Effector memory CD4-positive, alpha-beta T cell (primary cell): ENCODE measurements at regions not wholly inside any gene's neighbourhood (a gene's known extent, or its start where the extent isn't known, plus 50 kb on each side); places are given as distances from the start of the nearest gene placed in this dataset.
"Not testable (repeated sequence)": the region's sequence is repeated elsewhere in the genome, so short reads cannot be mapped to it uniquely, and the experiment has no call there.

ENCODE experiments used
- DNase-seq, 3 donors: peaks; one replicate each; pipeline ENCODE4 v3.0.0-alpha.2; 2020
- H3K27ac ChIP-seq: 2 replicates; pipeline ENCODE4 v1.7.0; 2013; ENCODE audit warnings: mild to moderate bottlenecking, low read length, moderate library complexity; ENCODE audit not compliant: insufficient read depth, poor library complexity, severe bottlenecking
- H3K27me3 ChIP-seq: replicated peaks from 2 replicates; pipeline ENCODE4 v1.7.0; 2013; ENCODE audit warnings: mild to moderate bottlenecking, low read length; ENCODE audit not compliant: insufficient read depth, control insufficient read depth, poor library complexity, severe bottlenecking
- H3K36me3 ChIP-seq: 2 replicates; pipeline ENCODE4 v1.7.0; 2013; ENCODE audit warnings: mild to moderate bottlenecking, low read length, moderate library complexity; ENCODE audit not compliant: control insufficient read depth, insufficient read depth
- H3K4me1 ChIP-seq: 2 replicates; pipeline ENCODE4 v1.7.0; 2013; ENCODE audit warnings: low read length, mild to moderate bottlenecking; ENCODE audit not compliant: control insufficient read depth, insufficient read depth, poor library complexity, severe bottlenecking
- H3K4me3 ChIP-seq: 2 replicates; pipeline ENCODE4 v1.7.0; 2013; ENCODE audit warnings: low read length, low read depth, mild to moderate bottlenecking; ENCODE audit not compliant: insufficient read depth, poor library complexity, severe bottlenecking
- H3K9me3 ChIP-seq: 2 replicates; pipeline ENCODE4 v1.7.0; 2013; ENCODE audit warnings: mild to moderate bottlenecking, low read length, moderate library complexity; ENCODE audit not compliant: control insufficient read depth

GRCh38 chr1:239106689-239107088, 279.7 kb upstream of the CHRM3 start:
- not testable (repeated sequence) for H3K4me3 ChIP-seq, DNase-seq, H3K27ac ChIP-seq, H3K4me1 ChIP-seq, H3K27me3 ChIP-seq, H3K9me3 ChIP-seq, H3K36me3 ChIP-seq

- Histone ChIP-seq H3K4me3 (no peak overlapping the region), H3K27ac (no peak overlapping the region), H3K27me3 (no peaks in the 10 kb centered on the region), H3K9me3 (no peaks in the 10 kb centered on the region), H3K36me3 (no peaks in the 10 kb centered on the region), H3K4me1 (no peaks in the 10 kb centered on the region)
- no peak for DNase-seq
These were observed 287.8 kb upstream of the CHRM3 start for GRCh38 chr1:239098400-239099037.

- Histone ChIP-seq H3K36me3 (no peaks in the 10 kb centered on the region), H3K27me3 (no peaks in the 10 kb centered on the region), H3K9me3 (no peaks in the 10 kb centered on the region), H3K4me1 (no peaks in the 10 kb centered on the region), H3K27ac (no peak overlapping the region), H3K4me3 (no peak overlapping the region)
- no peak for DNase-seq
These were observed 294.8 kb upstream of the CHRM3 start for GRCh38 chr1:239091537-239091936.

- H3K9me3 ChIP-seq: no peaks in the 10 kb centered on the region
- H3K4me1 ChIP-seq: no peaks in the 10 kb centered on the region
- no peaks in the 10 kb centered on the region for H3K36me3 ChIP-seq
- H3K27ac ChIP-seq: no peak overlapping the region
- H3K4me3 ChIP-seq: no peak overlapping the region
- no peaks in the 10 kb centered on the region for H3K27me3 ChIP-seq
- DNase-seq: no peak
These were observed 301.8 kb upstream of the CHRM3 start for GRCh38 chr1:239084459-239085080.

GRCh38 chr1:239081947-239082346, 304.4 kb upstream of the CHRM3 start:
- DNase-seq, H3K36me3 ChIP-seq, H3K27me3 ChIP-seq, H3K4me1 ChIP-seq, H3K4me3 ChIP-seq, H3K27ac ChIP-seq, H3K9me3 ChIP-seq: not testable (repeated sequence)

GRCh38 chr1:239067480-239067879, 318.9 kb upstream of the CHRM3 start:
- Histone ChIP-seq H3K4me1 (no peaks in the 10 kb centered on the region), H3K9me3 (no peaks in the 10 kb centered on the region), H3K4me3 (no peak overlapping the region), H3K36me3 (no peaks in the 10 kb centered on the region), H3K27ac (no peak overlapping the region), H3K27me3 (no peaks in the 10 kb centered on the region)
- DNase-seq: no peak

GRCh38 chr1:239067058-239067457, 319.3 kb upstream of the CHRM3 start:
- Histone ChIP-seq H3K36me3 (no peaks in the 10 kb centered on the region), H3K27ac (no peak overlapping the region), H3K4me1 (no peaks in the 10 kb centered on the region), H3K9me3 (no peaks in the 10 kb centered on the region), H3K27me3 (no peaks in the 10 kb centered on the region), H3K4me3 (no peak overlapping the region)
- no peak for DNase-seq

GRCh38 chr1:239061770-239062169, 324.6 kb upstream of the CHRM3 start:
- Histone ChIP-seq H3K27ac (no peak overlapping the region), H3K36me3 (no peaks in the 10 kb centered on the region), H3K27me3 (no peaks in the 10 kb centered on the region), H3K4me1 (no peaks in the 10 kb centered on the region), H3K9me3 (no peaks in the 10 kb centered on the region), H3K4me3 (no peak overlapping the region)
- no peak for DNase-seq

GRCh38 chr1:239058190-239058589, 328.2 kb upstream of the CHRM3 start:
- Histone ChIP-seq H3K4me3 (no peak overlapping the region), H3K27me3 (no peaks in the 10 kb centered on the region), H3K9me3 (no peaks in the 10 kb centered on the region), H3K27ac (no peak overlapping the region), H3K4me1 (no peaks in the 10 kb centered on the region), H3K36me3 (no peaks in the 10 kb centered on the region)
- DNase-seq: no peak

- Histone ChIP-seq H3K36me3 (no peaks in the 10 kb centered on the region), H3K27ac (no peak overlapping the region), H3K27me3 (no peaks in the 10 kb centered on the region), H3K4me1 (no peaks in the 10 kb centered on the region), H3K4me3 (no peak overlapping the region), H3K9me3 (no peaks in the 10 kb centered on the region)
- no peak for DNase-seq
These were observed 329.4 kb upstream of the CHRM3 start for GRCh38 chr1:239056940-239057339.
